WTC11 (cell line): ENCODE measurements at regions not wholly inside any gene's neighbourhood (a gene's known extent, or its start where the extent isn't known, plus 50 kb on each side); places are given as distances from the start of the nearest gene placed in this dataset.

ENCODE experiments used
- CREB1 ChIP-seq: sonication (generic); formaldehyde crosslinking; IDR thresholded peaks from 2 replicates; pipeline ENCODE4 v1.8.0; 2023; ENCODE audit warnings: mild to moderate bottlenecking, missing genetic modification reagents
- TF ChIP-seq, protein P1 (sequence below): sonication (generic); formaldehyde crosslinking; IDR thresholded peaks from 2 replicates; pipeline ENCODE4 v1.8.0; 2022; ENCODE audit warnings: mild to moderate bottlenecking, missing genetic modification reagents
- TF ChIP-seq, protein P2 (sequence below): fragments of 200-600 bp; IDR thresholded peaks from 2 replicates; pipeline ENCODE4 v1.8.0; 2022; ENCODE audit warnings: antibody characterized with exemption

DNA sequence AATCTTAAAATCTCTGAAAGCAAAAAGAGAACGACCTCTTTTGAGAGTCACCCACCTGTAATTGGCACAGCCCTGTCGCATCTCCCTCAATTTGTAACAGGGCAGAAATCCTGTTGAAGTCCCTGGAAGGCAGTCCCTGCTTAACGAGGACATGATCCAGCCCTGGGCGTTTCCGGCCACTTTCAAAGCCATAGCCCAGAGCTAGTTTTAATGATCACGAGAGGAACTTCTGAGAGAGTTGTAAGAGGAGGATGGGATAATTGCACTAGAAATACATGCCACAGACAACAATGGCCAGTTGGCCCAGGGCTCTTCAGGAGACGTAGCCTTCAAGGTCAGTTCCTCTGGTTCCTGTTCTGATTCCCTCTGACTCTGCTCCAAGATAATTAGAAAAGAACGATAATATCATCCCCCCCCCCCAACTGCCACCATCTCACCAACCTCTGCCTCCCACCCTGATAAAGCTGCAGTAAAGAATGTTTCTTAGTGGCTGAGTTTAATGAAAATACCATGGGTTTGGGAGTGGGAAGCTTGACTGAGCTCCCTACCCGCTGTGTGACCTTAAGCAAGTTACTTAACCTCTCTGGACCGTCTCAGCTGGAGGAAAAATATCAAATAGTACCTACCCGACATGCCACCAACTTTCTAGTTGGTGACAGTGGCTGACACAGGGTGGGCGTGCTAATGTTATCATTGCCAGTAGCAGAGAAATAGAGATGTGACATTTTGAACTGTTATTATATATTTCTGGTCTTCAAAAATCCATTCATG, 140.0 kb downstream of the OMA1 start:
- TF ChIP-seq, protein P1, sequence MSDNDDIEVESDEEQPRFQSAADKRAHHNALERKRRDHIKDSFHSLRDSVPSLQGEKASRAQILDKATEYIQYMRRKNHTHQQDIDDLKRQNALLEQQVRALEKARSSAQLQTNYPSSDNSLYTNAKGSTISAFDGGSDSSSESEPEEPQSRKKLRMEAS (CRISPR knock-in tag), result no peak
- TF ChIP-seq, protein P2, sequence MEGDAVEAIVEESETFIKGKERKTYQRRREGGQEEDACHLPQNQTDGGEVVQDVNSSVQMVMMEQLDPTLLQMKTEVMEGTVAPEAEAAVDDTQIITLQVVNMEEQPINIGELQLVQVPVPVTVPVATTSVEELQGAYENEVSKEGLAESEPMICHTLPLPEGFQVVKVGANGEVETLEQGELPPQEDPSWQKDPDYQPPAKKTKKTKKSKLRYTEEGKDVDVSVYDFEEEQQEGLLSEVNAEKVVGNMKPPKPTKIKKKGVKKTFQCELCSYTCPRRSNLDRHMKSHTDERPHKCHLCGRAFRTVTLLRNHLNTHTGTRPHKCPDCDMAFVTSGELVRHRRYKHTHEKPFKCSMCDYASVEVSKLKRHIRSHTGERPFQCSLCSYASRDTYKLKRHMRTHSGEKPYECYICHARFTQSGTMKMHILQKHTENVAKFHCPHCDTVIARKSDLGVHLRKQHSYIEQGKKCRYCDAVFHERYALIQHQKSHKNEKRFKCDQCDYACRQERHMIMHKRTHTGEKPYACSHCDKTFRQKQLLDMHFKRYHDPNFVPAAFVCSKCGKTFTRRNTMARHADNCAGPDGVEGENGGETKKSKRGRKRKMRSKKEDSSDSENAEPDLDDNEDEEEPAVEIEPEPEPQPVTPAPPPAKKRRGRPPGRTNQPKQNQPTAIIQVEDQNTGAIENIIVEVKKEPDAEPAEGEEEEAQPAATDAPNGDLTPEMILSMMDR, result no peak
- no peak for TF ChIP-seq CREB1 (CRISPR knock-in tag)
